IMR-90 (cell line): ENCODE measurements at regions not wholly inside any gene's neighbourhood (a gene's known extent, or its start where the extent isn't known, plus 50 kb on each side); places are given as distances from the start of the nearest gene placed in this dataset.

Experiments used
- ATAC-seq: fragments of 200-7000 bp; cut with Tn5 transposase; 2 replicates; pipeline ENCODE4 v1.9.1; 2020; ENCODE audit warnings: low read depth, mild to moderate bottlenecking, moderate library complexity
- BruUV-seq: library from RNA; stranded (reverse); fragments of 400-500 nt; replicated peaks from 2 replicates; lab custom pipeline; 2021; lab: Mats Ljungman, UMichigan
- CTCF ChIA-PET: fragments of 300-600 bp; formaldehyde crosslinking; extraction: SDS; loops from one replicate; lab custom pipeline; 2021; ENCODE audit warnings: antibody characterized with exemption; lab: Yijun Ruan, JAX
- POLR2A ChIA-PET: fragments of 300-600 bp; sonication (Branson Sonifier 250); formaldehyde crosslinking; loops from one replicate; lab custom pipeline; 2022; ENCODE audit warnings: antibody characterized with exemption; ENCODE audit not compliant: unreplicated experiment; lab: Charles Lee
- DNase-seq: peaks from one replicate; pipeline ENCODE4 v3.0.0; 2013
- H2AFZ ChIP-seq: replicated peaks from 2 replicates; pipeline ENCODE3; 2013; ENCODE audit warnings: low read length, mild to moderate bottlenecking; ENCODE audit not compliant: poor library complexity
- H2AK5ac ChIP-seq: 2 replicates; pipeline ENCODE4 v1.6.1; 2013; ENCODE audit warnings: low read depth, low read length, inconsistent platforms
- H2AK9ac ChIP-seq: replicated peaks from 2 replicates; pipeline ENCODE3; 2013; ENCODE audit warnings: mild to moderate bottlenecking, low read depth, low read length, moderate library complexity; ENCODE audit not compliant: poor library complexity
- H2BK120ac ChIP-seq: 2 replicates; pipeline ENCODE4 v1.6.1; 2013; ENCODE audit warnings: low read depth, low read length, inconsistent platforms
- H2BK15ac ChIP-seq: 3 replicates; pipeline ENCODE4 v1.6.1; 2013; ENCODE audit warnings: low read depth, low read length, inconsistent platforms
- H2BK20ac ChIP-seq: 2 replicates; pipeline ENCODE4 v1.6.1; 2013; ENCODE audit warnings: low read depth, mild to moderate bottlenecking, inconsistent platforms, low read length, moderate library complexity
- H2BK5ac ChIP-seq: 2 replicates; pipeline ENCODE4 v1.6.1; 2013; ENCODE audit warnings: mild to moderate bottlenecking, low read depth, low read length, inconsistent platforms; ENCODE audit not compliant: poor library complexity, severe bottlenecking
- H3K14ac ChIP-seq: replicated peaks from 2 replicates; pipeline ENCODE4 v1.6.1; 2013; ENCODE audit warnings: low read depth, low read length, inconsistent platforms
- H3K18ac ChIP-seq: 2 replicates; pipeline ENCODE4 v1.6.1; 2013; ENCODE audit warnings: low read depth, low read length, control low read depth
- H3K23ac ChIP-seq: 2 replicates; pipeline ENCODE4 v1.6.1; 2013; ENCODE audit warnings: low read depth, low read length, inconsistent platforms
- H3K27ac ChIP-seq: 2 replicates; pipeline ENCODE4 v1.5.1; 2013; ENCODE audit warnings: mild to moderate bottlenecking, control low read depth, low read length; ENCODE audit not compliant: insufficient read depth
- H3K27me3 ChIP-seq: 2 replicates; pipeline ENCODE4 v1.6.1; 2013; ENCODE audit warnings: low read length; ENCODE audit not compliant: control insufficient read depth, insufficient read depth
- H3K36me3 ChIP-seq: 2 replicates; pipeline ENCODE4 v1.6.1; 2013; ENCODE audit warnings: low read length, mixed read lengths; ENCODE audit not compliant: control insufficient read depth, insufficient read depth
- H3K4ac ChIP-seq: 2 replicates; pipeline ENCODE4 v1.6.1; 2013; ENCODE audit warnings: low read depth, low read length, inconsistent platforms
- H3K4me1 ChIP-seq: 2 replicates; pipeline ENCODE4 v1.6.1; 2013; ENCODE audit warnings: low read length, mixed read lengths; ENCODE audit not compliant: control insufficient read depth, insufficient read depth
- H3K4me2 ChIP-seq: 2 replicates; pipeline ENCODE4 v1.6.1; 2013; ENCODE audit warnings: low read depth, mild to moderate bottlenecking, control low read depth, low read length, moderate library complexity
- H3K4me3 ChIP-seq: 2 replicates; pipeline ENCODE4 v1.5.1; 2013; ENCODE audit warnings: low read depth, mild to moderate bottlenecking, control low read depth, low read length, moderate library complexity; ENCODE audit not compliant: insufficient read depth
- H3K56ac ChIP-seq: 2 replicates; pipeline ENCODE4 v1.6.1; 2013; ENCODE audit warnings: low read length, inconsistent platforms; ENCODE audit not compliant: insufficient read depth; ENCODE audit errors: extremely low read depth
- H3K79me1 ChIP-seq, 2 experiments: 2 replicates each; pipeline ENCODE4 v1.6.1; 2013; ENCODE audit warnings: low read length in 2 of 2, inconsistent platforms in 1 of 2, low read depth in 1 of 2
- H3K9ac ChIP-seq: 2 replicates; pipeline ENCODE4 v1.6.1; 2013; ENCODE audit warnings: low read depth, low read length, control low read depth
- H3K9me1 ChIP-seq: 2 replicates; pipeline ENCODE4 v1.6.1; 2013; ENCODE audit warnings: low read length, inconsistent platforms; ENCODE audit not compliant: insufficient read depth
- H3K9me3 ChIP-seq: 2 replicates; pipeline ENCODE4 v1.6.1; 2013; ENCODE audit warnings: low read length; ENCODE audit not compliant: control insufficient read depth, insufficient read depth
- H4K20me1 ChIP-seq: 2 replicates; pipeline ENCODE4 v1.6.1; 2013; ENCODE audit warnings: low read length, inconsistent platforms; ENCODE audit not compliant: insufficient read depth
- H4K5ac ChIP-seq: 2 replicates; pipeline ENCODE4 v1.6.1; 2013; ENCODE audit warnings: mild to moderate bottlenecking, low read depth, low read length, control low read depth
- H4K8ac ChIP-seq, 2 experiments: 2 replicates each; pipeline ENCODE4 v1.6.1; 2013; ENCODE audit warnings: low read depth in 2 of 2, low read length in 2 of 2, control low read depth in 1 of 2, inconsistent platforms in 1 of 2
- H4K91ac ChIP-seq: 2 replicates; pipeline ENCODE4 v1.6.1; 2013; ENCODE audit warnings: low read depth, low read length, inconsistent platforms; ENCODE audit not compliant: insufficient read depth
- BHLHE40 ChIP-seq: fragments of 150-350 bp; IDR thresholded peaks from 2 replicates; pipeline ENCODE4 v1.6.1; 2016; ENCODE audit warnings: mild to moderate bottlenecking, low read depth, low read length
- CEBPB ChIP-seq: IDR thresholded peaks from 2 replicates; pipeline ENCODE4 v1.6.1; 2012; ENCODE audit warnings: low read depth, low read length, improper control_type of control experiment
- CHD1 ChIP-seq: IDR thresholded peaks from 2 replicates; pipeline ENCODE4 v1.6.1; 2012; ENCODE audit warnings: low read depth, low read length, improper control_type of control experiment
- CTCF ChIP-seq: conservative IDR thresholded peaks from 2 replicates; pipeline ENCODE4 v1.5.1; 2012; ENCODE audit warnings: mild to moderate bottlenecking, low read depth, low read length, improper control_type of control experiment
- ELK1 ChIP-seq: fragments of 150-350 bp; IDR thresholded peaks from 2 replicates; pipeline ENCODE4 v1.6.1; 2016; ENCODE audit warnings: low read depth, mild to moderate bottlenecking, low read length, moderate library complexity, borderline replicate concordance
- FOS ChIP-seq: fragments of 150-350 bp; IDR thresholded peaks from 2 replicates; pipeline ENCODE4 v1.6.1; 2016; ENCODE audit warnings: low read depth, low read length
- MAFK ChIP-seq: IDR thresholded peaks from 2 replicates; pipeline ENCODE4 v1.6.1; 2012; ENCODE audit warnings: low read depth, low read length, improper control_type of control experiment
- MAZ ChIP-seq: IDR thresholded peaks from 2 replicates; pipeline ENCODE4 v1.6.1; 2012; ENCODE audit warnings: low read depth, mild to moderate bottlenecking, low read length, improper control_type of control experiment, moderate library complexity, borderline replicate concordance
- MXI1 ChIP-seq: IDR thresholded peaks from 2 replicates; pipeline ENCODE4 v1.6.1; 2012; ENCODE audit warnings: low read depth, mild to moderate bottlenecking, low read length, moderate library complexity, borderline replicate concordance
- NFE2L2 ChIP-seq: fragments of 150-350 bp; IDR thresholded peaks from 2 replicates; pipeline ENCODE4 v1.6.1; 2016; ENCODE audit warnings: low read depth, mild to moderate bottlenecking, low read length
- POLR2A ChIP-seq: IDR thresholded peaks from 2 replicates; pipeline ENCODE4 v1.6.1; 2012; ENCODE audit warnings: mild to moderate bottlenecking, low read depth, low read length
- RAD21 ChIP-seq: IDR thresholded peaks from 2 replicates; pipeline ENCODE4 v1.6.1; 2012; ENCODE audit warnings: low read length, improper control_type of control experiment
- RCOR1 ChIP-seq: IDR thresholded peaks from 2 replicates; pipeline ENCODE4 v1.6.1; 2012; ENCODE audit warnings: mild to moderate bottlenecking, low read length, improper control_type of control experiment; ENCODE audit not compliant: insufficient replicate concordance
- RFX5 ChIP-seq: IDR thresholded peaks from 2 replicates; pipeline ENCODE4 v1.8.0; 2012; ENCODE audit warnings: low read depth, mild to moderate bottlenecking, low read length, moderate library complexity
- SMC3 ChIP-seq: fragments of 150-350 bp; IDR thresholded peaks from 2 replicates; pipeline ENCODE4 v1.6.1; 2016; ENCODE audit warnings: low read depth, mild to moderate bottlenecking, antibody characterized with exemption, low read length, moderate library complexity
- USF2 ChIP-seq: fragments of 150-350 bp; IDR thresholded peaks from 2 replicates; pipeline ENCODE4 v1.6.1; 2017; ENCODE audit warnings: mild to moderate bottlenecking, antibody characterized with exemption, low read length, low read depth
- WGBS, 2 experiments: methylation state at CpG; one replicate each; pipeline versions ENCODE4 v1.1.5 to v1.1.7; 2013; ENCODE audit warnings: missing lambda C conversion rate in 2 of 2; ENCODE audit not compliant: insufficient read length in 1 of 2; ENCODE audit errors: extremely low coverage in 2 of 2; 5-methylcytosine and 5-hydroxymethylcytosine counted together
- dilution Hi-C: fragments of 300-500 bp; cut with HindIII; formaldehyde crosslinking; loops from one replicate; pipeline ENCODE4 v1.14.3; 2018; ENCODE audit warnings: low sequenced_read_pairs; ENCODE audit not compliant: unreplicated experiment
- in situ Hi-C: fragments of 300-500 bp; cut with MboI; formaldehyde crosslinking; loops from 3 replicates; pipeline ENCODE4 v1.14.3; 2019; ENCODE audit warnings: low sequenced_read_pairs, inconsistent platforms, mixed read lengths
- intact Hi-C: fragments of 100-400 bp; cut with micrococcal nuclease; formaldehyde crosslinking; loops from 2 replicates; pipeline ENCODE4 v1.10.0; 2022

GRCh38 chr6:139693735-139694134 is 319.3 kb upstream of the CITED2 start:
- in situ Hi-C loops, result no loop called here
- intact Hi-C loops, result no loop called here

More at GRCh38 chr6:139693735-139694134, 319.3 kb upstream of the CITED2 start:
- Histone ChIP-seq H2BK20ac (no peak overlapping the region), H3K4me1 (no peaks in the 10 kb centered on the region), H4K20me1 (no peaks in the 10 kb centered on the region), H3K56ac (no peak overlapping the region), H4K91ac (no peak overlapping the region), H4K5ac (no peak overlapping the region), H2AFZ (no peak overlapping the region), H3K79me1 (no peaks in the 10 kb centered on the region), H4K8ac (no peak overlapping the region), H3K27ac (no peak overlapping the region), H2AK5ac (no peak overlapping the region), H3K36me3 (no peaks in the 10 kb centered on the region), H2AK9ac (no peak overlapping the region), H3K4me2 (no peak overlapping the region), H2BK5ac (no peak overlapping the region), H3K18ac (no peak overlapping the region), H3K9me1 (no peaks in the 10 kb centered on the region), H3K27me3 (no peaks in the 10 kb centered on the region), H3K4ac (no peak overlapping the region), H3K4me3 (no peak overlapping the region), H3K9me3 (no peaks in the 10 kb centered on the region), H2BK15ac (no peak overlapping the region), H3K9ac (no peak overlapping the region), H3K14ac (no peak overlapping the region), H2BK120ac (no peak overlapping the region), H3K23ac (no peak overlapping the region)
- ChIA-PET POLR2A (no interaction called here), CTCF (interaction anchor here (1.0 kb wide), 1 partner anchor 9 kb away, joined by 3 read pairs; no protein-coding TSS in a partner anchor)
- DNase-seq (no peak), ATAC-seq (no peak)
- no CpG with 5 or more reads among the region's 1 CpG for WGBS, 2 experiments
- BruUV-seq, result no TSS peak
- TF ChIP-seq POLR2A, result no peak
- TF ChIP-seq NFE2L2, result no peak
- no peak for TF ChIP-seq MXI1
- no peak for TF ChIP-seq BHLHE40
- no peak for TF ChIP-seq SMC3
- TF ChIP-seq MAFK, result no peak
- no peak for TF ChIP-seq RAD21
- no peak for TF ChIP-seq USF2
- no peak for TF ChIP-seq CEBPB
- no peak for TF ChIP-seq RFX5
- TF ChIP-seq CTCF, result no peak
- no peak for TF ChIP-seq RCOR1
- no peak for TF ChIP-seq ELK1
- no peak for TF ChIP-seq CHD1
- TF ChIP-seq MAZ, result no peak
- no peak for TF ChIP-seq FOS
- dilution Hi-C loops, result no loop called here
